ENCODE measurements at regions not wholly inside any gene's neighbourhood (a gene's known extent, or its start where the extent isn't known, plus 50 kb on each side); places are given as distances from the start of the nearest gene placed in this dataset.

GRCh38 chr5:102664616-102665335 is 90.3 kb upstream of the PAM start:
- Histone ChIP-seq H3K27me3 (replicated peaks in 1 of 4; ENCODE audit: control insufficient read depth in 3 of 4, extremely low read depth in 1 of 4, insufficient read depth in 3 of 4, low read length in 3 of 4) (no peaks in the 10 kb centered on the region), H3K4me2 (ENCODE audit: insufficient read depth in 1 of 2, low read depth in 2 of 2, low read length in 2 of 2) (no peak overlapping the region), H2BK15ac (ENCODE audit: low read length) (no peak overlapping the region), H2BK5ac (ENCODE audit: low read depth, low read length) (no peak overlapping the region), H3K4me1 (replicated peaks in 1 of 4; ENCODE audit: control insufficient read depth in 3 of 4, insufficient read depth in 4 of 4, low read length in 3 of 4) (peaks cover 0 to 6% (median 0%) of the 10 kb centered on the region in 4 experiments; a peak in 3 of 7 replicates), H3K36me3 (ENCODE audit: control insufficient read depth in 2 of 4, insufficient read depth in 4 of 4, low read length in 3 of 4) (no peaks in the 10 kb centered on the region), H2BK120ac (replicated peaks; ENCODE audit: low read depth, low read length) (no peak overlapping the region), H4K91ac (replicated peaks; ENCODE audit: insufficient read length, low read length) (no peak overlapping the region), H2BK12ac (ENCODE audit: low read depth, low read length) (no peak overlapping the region), H2AK5ac (ENCODE audit: low read depth, low read length) (no peak overlapping the region), H3K56ac (replicated peaks; ENCODE audit: insufficient read length, low read depth, low read length) (no peak overlapping the region), H3K4me3 (ENCODE audit: extremely low read depth in 1 of 4, insufficient read depth in 2 of 4, low read depth in 3 of 4, low read length in 4 of 4) (no peak overlapping the region), H2AFZ (ENCODE audit: low read length) (no peak overlapping the region), H3K9me3 (ENCODE audit: insufficient read depth in 2 of 2, low read depth in 1 of 2, low read length in 1 of 2) (no peaks in the 10 kb centered on the region), H3K23ac (ENCODE audit: insufficient read length) (no peak overlapping the region), H4K5ac (ENCODE audit: insufficient read length, low read depth, low read length) (no peak overlapping the region), H3K27ac (ENCODE audit: low read depth, low read length) (no peak overlapping the region), H4K8ac (ENCODE audit: extremely low read depth, insufficient read depth, low read length) (no peak overlapping the region), H3K79me2 (ENCODE audit: control insufficient read depth in 1 of 2, insufficient read depth in 2 of 2, low read length in 2 of 2) (no peaks in the 10 kb centered on the region), H4K20me1 (replicated peaks in 1 of 2; ENCODE audit: control insufficient read depth in 1 of 2, insufficient read depth in 2 of 2, low read length in 2 of 2) (no peaks in the 10 kb centered on the region), H3K9ac (replicated peaks in 1 of 4; ENCODE audit: extremely low read depth in 1 of 4, low read depth in 3 of 4, low read length in 3 of 4) (no peak overlapping the region), H3K4ac (replicated peaks; ENCODE audit: insufficient read length, low read depth, low read length) (no peak overlapping the region), H3K14ac (ENCODE audit: insufficient read length) (no peak overlapping the region), H3K79me1 (ENCODE audit: low read depth, low read length) (no peaks in the 10 kb centered on the region; the same call in 1 of the 2 replicates), H3K18ac (ENCODE audit: extremely low read depth, low read length) (no peak overlapping the region), H3K23me2 (ENCODE audit: low read depth, low read length) (no peaks in the 10 kb centered on the region), H2BK20ac (ENCODE audit: low read length) (no peak overlapping the region)
- CTCF ChIA-PET (ENCODE audit: partially characterized antibody) = interaction anchor here (1.1 kb wide), 1 partner anchor 39 kb away, joined by 3 read pairs; no protein-coding TSS in a partner anchor
- DNase-seq (ENCODE audit: low read depth in 1 of 2, low spot score in 2 of 2) (no peak), FAIRE-seq (no peak)
- WGBS, 2 experiments (ENCODE audit: extremely low coverage in 1 of 2, insufficient coverage in 1 of 2, insufficient read length in 1 of 2, insufficient replicate concordance in 2 of 2, low coverage in 1 of 2, low lambda C conversion rate in 2 of 2, missing lambda C conversion rate in 1 of 2) = 90% methylated on average over 4 of the region's 4 CpGs; no CpG with 5 or more reads in 1 of the 2 experiments
- POLR2A ChIA-PET (ENCODE audit: partially characterized antibody) = no interaction called here
- no peak for TF ChIP-seq RNF2 (IDR thresholded peaks at IDR 0.05; ENCODE audit: borderline replicate concordance, low read depth, low read length, missing control alignments, poor library complexity, severe bottlenecking)
- no peak for TF ChIP-seq TBP (IDR thresholded peaks at IDR 0.05; ENCODE audit: low read depth, low read length)
- no peak for TF ChIP-seq POLR2AphosphoS5 (IDR thresholded peaks at IDR 0.05; ENCODE audit: low read depth, low read length)
- no peak for TF ChIP-seq USF2 (IDR thresholded peaks at IDR 0.05; ENCODE audit: low read length)
